HG02852 (cell line): ENCODE measurements at regions not wholly inside any gene's neighbourhood (a gene's known extent, or its start where the extent isn't known, plus 50 kb on each side); places are given as distances from the start of the nearest gene placed in this dataset.
"Not testable (repeated sequence)": the region's sequence is repeated elsewhere in the genome, so short reads cannot be mapped to it uniquely, and the experiment has no call there.

ENCODE experiments used
- ATAC-seq: cut with Tn5 transposase; IDR thresholded peaks from one replicate; pipeline ENCODE4 v1.9.1; 2021; ENCODE audit warnings: mild to moderate bottlenecking, moderate library complexity; ENCODE audit not compliant: unreplicated experiment

GRCh38 chr5:29042152-29042551 lies 2003.8 kb upstream of the CDH9 start:
- no peak for ATAC-seq

GRCh38 chr5:29040404-29040803 lies 2002.0 kb upstream of the CDH9 start:
- no peak for ATAC-seq

- ATAC-seq, result no peak
These were observed 2001.6 kb upstream of the CDH9 start for GRCh38 chr5:29039994-29040393.

GRCh38 chr5:29037716-29038115 lies 1999.3 kb upstream of the CDH9 start:
- no peak for ATAC-seq

GRCh38 chr5:29024052-29024451 lies 1985.7 kb upstream of the CDH9 start:
- ATAC-seq, result no peak

- ATAC-seq, result no peak
These were observed 1985.2 kb upstream of the CDH9 start for GRCh38 chr5:29023541-29023940.

- no peak for ATAC-seq
These were observed 1979.1 kb upstream of the CDH9 start for GRCh38 chr5:29017501-29017900.

- no peak for ATAC-seq
These were observed 1977.7 kb upstream of the CDH9 start for GRCh38 chr5:29016067-29016466.

- ATAC-seq, result no peak
These were observed 1977.1 kb upstream of the CDH9 start for GRCh38 chr5:29015523-29015922.

- no peak for ATAC-seq
These were observed 1967.0 kb upstream of the CDH9 start for GRCh38 chr5:29005386-29005785.

- no peak for ATAC-seq
These were observed 1964.1 kb upstream of the CDH9 start for GRCh38 chr5:29002481-29002880.

- no peak for ATAC-seq
These were observed 1963.3 kb upstream of the CDH9 start for GRCh38 chr5:29001666-29002065.

- no peak for ATAC-seq
These were observed 1946.3 kb upstream of the CDH9 start for GRCh38 chr5:28984639-28985038.

GRCh38 chr5:28975508-28975907 lies 1937.1 kb upstream of the CDH9 start:
- ATAC-seq, result no peak

- ATAC-seq, result no peak
These were observed 1929.5 kb upstream of the CDH9 start for GRCh38 chr5:28967848-28968247.

GRCh38 chr5:28961816-28962215 lies 1923.4 kb upstream of the CDH9 start:
- ATAC-seq, result no peak

GRCh38 chr5:28958581-28958980 lies 1920.2 kb upstream of the CDH9 start:
- ATAC-seq, result no peak

GRCh38 chr5:28957450-28957849 lies 1919.1 kb upstream of the CDH9 start:
- ATAC-seq, result no peak

- ATAC-seq, result no peak
These were observed 1915.7 kb upstream of the CDH9 start for GRCh38 chr5:28954074-28954473.

GRCh38 chr5:28947865-28948264 lies 1909.5 kb upstream of the CDH9 start:
- no peak for ATAC-seq

- ATAC-seq, result no peak
These were observed 1907.5 kb upstream of the CDH9 start for GRCh38 chr5:28945859-28946258.

- not testable (repeated sequence) for ATAC-seq
These were observed 1891.0 kb upstream of the CDH9 start for GRCh38 chr5:28929366-28929765.

GRCh38 chr5:28928327-28928790 lies 1890.0 kb upstream of the CDH9 start:
- ATAC-seq, result not testable (repeated sequence)
